Endodermal cell (in vitro differentiated cells): ENCODE measurements at regions not wholly inside any gene's neighbourhood (a gene's known extent, or its start where the extent isn't known, plus 50 kb on each side); places are given as distances from the start of the nearest gene placed in this dataset.

Experiments
- DNase-seq: peaks from one replicate; pipeline ENCODE4 v3.0.0-alpha.2; 2017
- H3K27ac ChIP-seq: 2 replicates; pipeline ENCODE4 v1.5.1; 2013; ENCODE audit warnings: mild to moderate bottlenecking, low read depth, low read length, moderate library complexity
- H3K27me3 ChIP-seq: 2 replicates; pipeline ENCODE4 v1.6.1; 2013; ENCODE audit warnings: mild to moderate bottlenecking, low read length, moderate library complexity; ENCODE audit not compliant: insufficient read depth, control insufficient read depth, poor library complexity, severe bottlenecking
- H3K36me3 ChIP-seq: 2 replicates; pipeline ENCODE4 v1.7.0; 2013; ENCODE audit warnings: mild to moderate bottlenecking, low read length, moderate library complexity; ENCODE audit not compliant: control insufficient read depth, insufficient read depth
- H3K4me1 ChIP-seq: one replicate; pipeline ENCODE4 v1.7.0; 2013; ENCODE audit warnings: low read length; ENCODE audit not compliant: control insufficient read depth, insufficient read depth
- H3K4me3 ChIP-seq: 2 replicates; pipeline ENCODE4 v1.5.1; 2013; ENCODE audit warnings: mild to moderate bottlenecking, low read length, moderate library complexity
- H3K9ac ChIP-seq: 2 replicates; pipeline ENCODE4 v1.6.1; 2013; ENCODE audit warnings: mild to moderate bottlenecking, low read length, moderate library complexity; ENCODE audit not compliant: poor library complexity, severe bottlenecking; ENCODE audit errors: extremely low read depth
- H3K9me3 ChIP-seq: 2 replicates; pipeline ENCODE4 v1.6.1; 2013; ENCODE audit warnings: mild to moderate bottlenecking, low read length, moderate library complexity; ENCODE audit not compliant: control insufficient read depth
- H3K27ac Mint-ChIP-seq: 2 replicates; pipeline ENCODE4 v1.8.0; 2020; ENCODE audit warnings: mixed read lengths
- H3K27me3 Mint-ChIP-seq: 2 replicates; pipeline ENCODE4 v1.8.0; 2021; ENCODE audit warnings: mild to moderate bottlenecking, mixed read lengths; ENCODE audit not compliant: insufficient read depth
- H3K36me3 Mint-ChIP-seq: 2 replicates; pipeline ENCODE4 v1.8.0; 2020; ENCODE audit warnings: low read depth, mixed read lengths
- H3K4me1 Mint-ChIP-seq: 2 replicates; pipeline ENCODE4 v1.8.0; 2020; ENCODE audit warnings: mixed read lengths
- H3K4me3 Mint-ChIP-seq: 2 replicates; pipeline ENCODE4 v1.8.0; 2020; ENCODE audit warnings: mild to moderate bottlenecking, moderate library complexity, mixed read lengths
- H3K9me3 Mint-ChIP-seq: 2 replicates; pipeline ENCODE4 v1.8.0; 2020; ENCODE audit warnings: mild to moderate bottlenecking, mixed read lengths
- CTCF ChIP-seq: fragments of 200-600 bp; sonication (generic); conservative IDR thresholded peaks from 2 replicates; pipeline ENCODE4 v1.5.0; 2021; ENCODE audit warnings: antibody characterized with exemption, mild to moderate bottlenecking
- WGBS, 2 experiments: methylation state at CpG; one replicate each; pipeline versions ENCODE4 v1.1.5 to v1.1.7; 2013; ENCODE audit warnings: missing lambda C conversion rate in 2 of 2, mixed read lengths in 1 of 2; ENCODE audit not compliant: insufficient coverage in 1 of 2, insufficient read length in 1 of 2; 5-methylcytosine and 5-hydroxymethylcytosine counted together

GRCh38 chr4:71204056-71204455, 134.8 kb upstream of the SLC4A4 start:
- H3K36me3 ChIP-seq: no peaks in the 10 kb centered on the region
- peaks cover 20% of the 10 kb centered on the region for H3K4me1 Mint-ChIP-seq
- TF ChIP-seq CTCF: no peak
- H3K4me1 ChIP-seq: peaks cover 8% of the 10 kb centered on the region
- WGBS, 2 experiments: 98 to 100% methylated on average over 2 of the region's 2 CpGs
- no peak overlapping the region for H3K27ac ChIP-seq
- H3K4me3 ChIP-seq: no peak overlapping the region
- no peaks in the 10 kb centered on the region for H3K9me3 ChIP-seq
- no peaks in the 10 kb centered on the region for H3K36me3 Mint-ChIP-seq
- H3K4me3 Mint-ChIP-seq: no peak overlapping the region
- no peaks in the 10 kb centered on the region for H3K9me3 Mint-ChIP-seq
- H3K9ac ChIP-seq: no peak overlapping the region
- no peak for DNase-seq
- H3K27ac Mint-ChIP-seq: no peak overlapping the region
- H3K27me3 ChIP-seq: no peaks in the 10 kb centered on the region
- H3K27me3 Mint-ChIP-seq: no peaks in the 10 kb centered on the region

DNA sequence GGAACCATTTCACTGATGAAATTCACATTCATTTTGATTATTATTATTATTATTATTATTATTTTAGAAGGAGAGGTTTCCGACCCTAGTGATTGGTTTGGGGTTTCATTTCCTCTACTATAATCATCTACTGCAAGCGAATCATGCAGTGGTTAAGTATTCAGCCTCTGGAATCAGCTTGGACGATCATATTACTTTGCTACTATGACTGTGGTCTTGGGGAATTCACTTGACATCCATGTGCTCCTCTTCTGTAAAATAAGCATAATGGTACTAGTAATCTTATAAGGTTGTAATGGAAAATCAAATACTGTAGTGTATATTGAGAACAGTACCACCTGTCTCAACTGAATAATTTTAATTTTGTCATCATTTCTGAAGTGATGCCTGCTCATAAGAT, 132.1 kb upstream of the SLC4A4 start:
- H3K4me3 ChIP-seq: no peak overlapping the region
- no peak overlapping the region for H3K27ac ChIP-seq
- no peak overlapping the region for H3K9ac ChIP-seq
- H3K27me3 ChIP-seq: no peaks in the 10 kb centered on the region
- DNase-seq: no peak
- H3K9me3 Mint-ChIP-seq: no peaks in the 10 kb centered on the region
- H3K36me3 Mint-ChIP-seq: no peaks in the 10 kb centered on the region
- H3K36me3 ChIP-seq: no peaks in the 10 kb centered on the region
- WGBS, 2 experiments: 93% methylated on average over 2 of the region's 3 CpGs; no CpG with 5 or more reads in 1 of the 2 experiments
- no peak for TF ChIP-seq CTCF
- peaks cover 4% of the 10 kb centered on the region for H3K4me1 ChIP-seq
- H3K27me3 Mint-ChIP-seq: no peaks in the 10 kb centered on the region
- H3K27ac Mint-ChIP-seq: no peak overlapping the region
- H3K4me1 Mint-ChIP-seq: peaks cover 11% of the 10 kb centered on the region
- no peak overlapping the region for H3K4me3 Mint-ChIP-seq
- H3K9me3 ChIP-seq: no peaks in the 10 kb centered on the region

- H3K27ac ChIP-seq: no peak overlapping the region
- H3K9ac ChIP-seq: no peak overlapping the region
- H3K27me3 ChIP-seq: peaks cover 14% of the 10 kb centered on the region
- H3K36me3 ChIP-seq: no peaks in the 10 kb centered on the region
- no peak for TF ChIP-seq CTCF
- no peak overlapping the region for H3K4me3 Mint-ChIP-seq
- H3K27ac Mint-ChIP-seq: no peak overlapping the region
- no peaks in the 10 kb centered on the region for H3K4me1 ChIP-seq
- peaks cover 6% of the 10 kb centered on the region for H3K4me1 Mint-ChIP-seq
- no peak overlapping the region for H3K4me3 ChIP-seq
- no peak for DNase-seq
- no peaks in the 10 kb centered on the region for H3K9me3 Mint-ChIP-seq
- H3K9me3 ChIP-seq: no peaks in the 10 kb centered on the region
- H3K27me3 Mint-ChIP-seq: peaks cover 6% of the 10 kb centered on the region
- no peaks in the 10 kb centered on the region for H3K36me3 Mint-ChIP-seq
These were observed 129.7 kb upstream of the SLC4A4 start for GRCh38 chr4:71209161-71209560.
